BJ (cell line): ENCODE measurements at regions not wholly inside any gene's neighbourhood (a gene's known extent, or its start where the extent isn't known, plus 50 kb on each side); places are given as distances from the start of the nearest gene placed in this dataset.

Experiments used
- CTCF ChIA-PET: fragments of 350-600 bp; formaldehyde crosslinking; extraction: SDS; loops from one replicate; lab custom pipeline; 2021; ENCODE audit warnings: antibody characterized with exemption, inconsistent platforms; lab: Yijun Ruan, JAX
- POLR2A ChIA-PET: fragments of 300-600 bp; sonication (Branson Sonifier 250); formaldehyde crosslinking; extraction: SDS; loops from one replicate; lab custom pipeline; 2021; ENCODE audit warnings: antibody characterized with exemption; lab: Charles Lee
- DNase-seq: peaks from one replicate; pipeline ENCODE4 v3.0.0-alpha.2; 2011; ENCODE audit warnings: low read depth
- H3K27me3 ChIP-seq: 2 replicates; pipeline ENCODE4 v1.6.0; 2011; ENCODE audit warnings: low read length; ENCODE audit not compliant: control insufficient read depth, insufficient read depth
- H3K36me3 ChIP-seq: 2 replicates; pipeline ENCODE4 v1.5.1; 2011; ENCODE audit warnings: low read length; ENCODE audit not compliant: control insufficient read depth, insufficient read depth
- H3K4me3 ChIP-seq: 2 replicates; pipeline ENCODE4 v1.5.1; 2011; ENCODE audit warnings: low read depth, mild to moderate bottlenecking, control low read depth, low read length
- CTCF ChIP-seq: IDR thresholded peaks from 2 replicates; pipeline ENCODE4 v1.5.1; 2011; ENCODE audit warnings: low read depth, mild to moderate bottlenecking, control low read depth, inconsistent platforms, low read length, moderate library complexity; ENCODE audit not compliant: insufficient read depth

DNA sequence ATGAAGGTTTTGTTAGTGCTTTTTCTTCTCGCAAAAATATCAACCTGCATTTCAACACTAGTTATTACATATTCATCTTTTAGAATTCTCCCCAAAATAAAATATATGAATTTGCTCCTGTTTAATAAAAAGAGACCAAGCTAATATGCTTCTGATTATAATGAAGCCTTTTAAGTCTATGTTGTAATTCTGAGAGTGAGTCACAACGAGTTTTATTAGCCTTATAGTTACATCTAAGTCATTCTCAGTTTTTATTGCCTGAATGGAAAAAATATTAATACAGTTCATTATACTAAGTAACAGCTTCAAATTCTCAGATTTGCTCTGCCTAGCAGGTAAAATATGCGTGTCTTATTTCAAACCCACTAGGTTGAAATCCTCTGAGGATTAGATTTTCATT lies 152.4 kb upstream of the CELF2 start:
- Histone ChIP-seq H3K27me3 (no peaks in the 10 kb centered on the region), H3K4me3 (no peak overlapping the region), H3K36me3 (no peaks in the 10 kb centered on the region)
- POLR2A ChIA-PET: interaction anchor here (0.6 kb wide), 1 partner anchor 39 kb away, joined by 6 read pairs; no protein-coding TSS in a partner anchor
- TF ChIP-seq CTCF: no peak
- DNase-seq: peak; percentile 63
- CTCF ChIA-PET: no interaction called here

- no peak for TF ChIP-seq CTCF
- Histone ChIP-seq H3K36me3 (no peaks in the 10 kb centered on the region), H3K4me3 (no peak overlapping the region), H3K27me3 (no peaks in the 10 kb centered on the region)
- POLR2A ChIA-PET: no interaction called here
- CTCF ChIA-PET: no interaction called here
- DNase-seq: no peak
These were observed 151.8 kb upstream of the CELF2 start for GRCh38 chr10:10865913-10866312.

DNA sequence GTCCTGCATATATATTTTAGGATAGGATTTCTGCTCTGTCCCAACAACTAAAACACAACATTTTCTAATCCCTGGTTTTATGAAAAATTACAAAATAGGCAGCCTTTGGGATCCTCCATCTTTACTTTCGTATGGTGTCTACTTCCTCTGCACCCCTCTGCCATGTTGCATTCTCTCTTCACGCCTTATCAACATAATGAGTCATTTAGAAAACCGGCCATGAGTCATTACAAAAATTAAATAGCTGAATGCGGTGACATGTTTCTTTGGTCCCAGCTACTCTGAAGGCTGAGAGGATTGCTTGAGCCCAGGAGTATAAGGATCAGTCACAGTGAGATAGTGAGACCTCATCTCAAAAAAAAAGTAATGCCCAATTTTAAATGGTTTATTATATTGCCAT lies 148.1 kb upstream of the CELF2 start:
- no peak for TF ChIP-seq CTCF
- CTCF ChIA-PET: interaction anchor here (0.6 kb wide), 1 partner anchor 13 kb away, joined by 3 read pairs; no protein-coding TSS in a partner anchor
- Histone ChIP-seq H3K4me3 (no peak overlapping the region), H3K27me3 (no peaks in the 10 kb centered on the region), H3K36me3 (no peaks in the 10 kb centered on the region)
- DNase-seq: no peak
- POLR2A ChIA-PET: no interaction called here

GRCh38 chr10:10870523-10871241 lies 147.0 kb upstream of the CELF2 start:
- no peak for DNase-seq
- Histone ChIP-seq H3K36me3 (no peaks in the 10 kb centered on the region), H3K4me3 (no peak overlapping the region), H3K27me3 (no peaks in the 10 kb centered on the region)
- POLR2A ChIA-PET: no interaction called here
- no peak for TF ChIP-seq CTCF
- CTCF ChIA-PET: interaction anchor here (0.7 kb wide), 1 partner anchor 149 kb away, joined by 3 read pairs; no protein-coding TSS in a partner anchor

- H3K27me3 ChIP-seq: no peaks in the 10 kb centered on the region
- no peak for TF ChIP-seq CTCF
- CTCF ChIA-PET: interaction anchor here (0.7 kb wide), 1 partner anchor 148 kb away, joined by 3 read pairs; no protein-coding TSS in a partner anchor
- DNase-seq: no peak
- no peak overlapping the region for H3K4me3 ChIP-seq
- no peaks in the 10 kb centered on the region for H3K36me3 ChIP-seq
- POLR2A ChIA-PET: no interaction called here
These were observed 146.3 kb upstream of the CELF2 start for GRCh38 chr10:10871352-10871751.
